ENCODE measurements at regions not wholly inside any gene's neighbourhood (a gene's known extent, or its start where the extent isn't known, plus 50 kb on each side); places are given as distances from the start of the nearest gene placed in this dataset.
"Not testable (repeated sequence)": the region's sequence is repeated elsewhere in the genome, so short reads cannot be mapped to it uniquely, and the experiment has no call there.

DNA sequence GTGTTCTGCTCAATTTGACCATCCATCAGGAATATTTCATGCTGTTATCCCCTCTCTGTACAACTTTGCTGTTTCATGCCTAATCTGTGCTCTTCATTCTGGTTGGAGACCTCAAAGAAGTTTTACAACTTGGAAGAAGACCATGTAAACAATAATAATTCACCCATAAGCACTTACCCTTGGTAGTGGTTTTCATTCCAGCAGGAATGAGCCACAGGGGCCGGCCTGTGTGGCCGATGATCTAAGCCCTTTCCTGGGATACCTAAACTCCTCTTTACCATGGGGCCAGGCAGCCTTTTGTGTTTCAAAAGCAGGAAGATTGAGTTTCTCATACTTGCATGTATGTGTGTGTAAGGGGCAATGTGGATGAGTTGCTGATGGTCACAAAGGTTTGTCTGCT, 165.0 kb downstream of the FGF1 start:
- no peak overlapping the region for H3K4me3 ChIP-seq (replicated peaks; ENCODE audit: low read depth, low read length)
- no peak for TF ChIP-seq CTCF (IDR thresholded peaks at IDR 0.05; ENCODE audit: low read depth, low read length, missing control alignments)
- no peak for DNase-seq (ENCODE audit: extremely low read depth, low read depth)

GRCh38 chr5:142519913-142520312, 166.0 kb downstream of the FGF1 start:
- not testable (repeated sequence) for H3K4me3 ChIP-seq (replicated peaks; ENCODE audit: low read depth, low read length); DNase-seq (ENCODE audit: extremely low read depth, low read depth)

GRCh38 chr5:142517840-142518239, 168.1 kb downstream of the FGF1 start:
- DNase-seq (ENCODE audit: extremely low read depth, low read depth): no peak
- TF ChIP-seq CTCF (IDR thresholded peaks at IDR 0.05; ENCODE audit: low read depth, low read length, missing control alignments): no peak
- H3K4me3 ChIP-seq (replicated peaks; ENCODE audit: low read depth, low read length): no peak overlapping the region

DNA sequence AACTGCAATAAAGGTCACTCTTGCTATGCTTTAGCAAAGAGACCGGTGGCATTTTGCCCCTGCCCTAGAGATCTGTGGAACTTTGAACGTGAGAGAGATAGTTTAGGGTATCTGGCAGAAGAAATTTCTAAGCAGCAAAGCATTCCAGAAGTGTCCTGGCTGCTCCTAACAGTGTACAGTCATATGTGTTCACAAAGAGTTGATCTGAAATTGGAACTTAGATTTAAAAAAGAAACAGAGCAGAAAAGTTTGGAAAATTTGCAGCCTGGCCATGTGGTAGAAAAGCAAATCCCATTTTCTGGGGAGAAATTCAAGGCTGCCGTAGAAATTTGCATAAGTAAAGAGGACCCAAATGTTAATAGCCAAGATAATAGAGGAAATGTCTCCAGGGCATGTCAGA, 169.2 kb downstream of the FGF1 start:
- TF ChIP-seq CTCF (IDR thresholded peaks at IDR 0.05; ENCODE audit: low read depth, low read length, missing control alignments): no peak
- DNase-seq (ENCODE audit: extremely low read depth, low read depth): no peak
- no peak overlapping the region for H3K4me3 ChIP-seq (replicated peaks; ENCODE audit: low read depth, low read length)

DNA sequence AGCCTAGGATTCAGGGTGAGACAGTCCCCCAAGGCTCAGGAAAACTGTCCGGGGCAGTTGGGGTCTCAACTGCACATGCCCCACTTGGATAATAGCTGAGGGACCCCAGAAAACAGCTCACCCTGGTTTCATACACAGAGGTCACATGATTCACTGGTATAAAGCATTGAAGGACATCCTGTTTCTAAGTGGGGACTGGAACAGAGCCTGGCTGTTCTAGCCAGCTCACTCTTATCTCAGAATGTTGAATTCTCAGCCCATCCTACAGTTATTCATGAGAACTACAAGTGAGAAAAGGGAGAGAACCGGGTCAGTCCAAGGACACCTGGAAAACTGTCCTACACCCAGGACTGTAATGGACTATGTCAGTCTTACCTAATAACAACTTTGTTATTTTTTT, 170.9 kb downstream of the FGF1 start:
- H3K4me3 ChIP-seq (replicated peaks; ENCODE audit: low read depth, low read length): no peak overlapping the region
- DNase-seq (ENCODE audit: extremely low read depth, low read depth): no peak
- TF ChIP-seq CTCF (IDR thresholded peaks at IDR 0.05; ENCODE audit: low read depth, low read length, missing control alignments): no peak

GRCh38 chr5:142514196-142514595, 171.7 kb downstream of the FGF1 start:
- no peak overlapping the region for H3K4me3 ChIP-seq (replicated peaks; ENCODE audit: low read depth, low read length)
- no peak for DNase-seq (ENCODE audit: extremely low read depth, low read depth)
- TF ChIP-seq CTCF (IDR thresholded peaks at IDR 0.05; ENCODE audit: low read depth, low read length, missing control alignments): no peak

- no peak for TF ChIP-seq CTCF (IDR thresholded peaks at IDR 0.05; ENCODE audit: low read depth, low read length, missing control alignments)
- no peak overlapping the region for H3K4me3 ChIP-seq (replicated peaks; ENCODE audit: low read depth, low read length)
- peak; percentile 45 for DNase-seq (ENCODE audit: extremely low read depth, low read depth)
Measured at GRCh38 chr5:142512043-142513042, 173.5 kb downstream of the FGF1 start.

Measured in HFF-Myc (cell line).